Activated CD4-positive, alpha-beta T cell treated with anti-CD3 and anti-CD28 coated beads, Interleukin-2, amount 10 ng/mL, durations not matched to agents 24 days and 14 days (primary cell): ENCODE measurements at regions not wholly inside any gene's neighbourhood (a gene's known extent, or its start where the extent isn't known, plus 50 kb on each side); places are given as distances from the start of the nearest gene placed in this dataset.
"Not testable (repeated sequence)": the region's sequence is repeated elsewhere in the genome, so short reads cannot be mapped to it uniquely, and the experiment has no call there.

Experiments
- DNase-seq: peaks from one replicate; pipeline ENCODE4 v3.0.0; 2022
- H3K27ac Mint-ChIP-seq: one replicate; pipeline ENCODE4 v1.8.0; 2022; ENCODE audit warnings: mild to moderate bottlenecking, mixed read lengths
- H3K27me3 Mint-ChIP-seq: one replicate; pipeline ENCODE4 v1.8.0; 2022; ENCODE audit warnings: mixed read lengths
- H3K36me3 Mint-ChIP-seq: one replicate; pipeline ENCODE4 v1.8.0; 2022; ENCODE audit warnings: low read depth, mild to moderate bottlenecking, mixed read lengths
- H3K4me1 Mint-ChIP-seq: one replicate; pipeline ENCODE4 v1.8.0; 2021; ENCODE audit warnings: mixed read lengths
- H3K4me3 Mint-ChIP-seq: one replicate; pipeline ENCODE4 v1.8.0; 2022; ENCODE audit warnings: mild to moderate bottlenecking, moderate library complexity, mixed read lengths
- H3K9me3 Mint-ChIP-seq: one replicate; pipeline ENCODE4 v1.8.0; 2021; ENCODE audit warnings: mixed read lengths
- intact Hi-C: fragments of 100-400 bp; cut with micrococcal nuclease; formaldehyde crosslinking; loops from one replicate; pipeline ENCODE4 v1.15.1; 2023

DNA sequence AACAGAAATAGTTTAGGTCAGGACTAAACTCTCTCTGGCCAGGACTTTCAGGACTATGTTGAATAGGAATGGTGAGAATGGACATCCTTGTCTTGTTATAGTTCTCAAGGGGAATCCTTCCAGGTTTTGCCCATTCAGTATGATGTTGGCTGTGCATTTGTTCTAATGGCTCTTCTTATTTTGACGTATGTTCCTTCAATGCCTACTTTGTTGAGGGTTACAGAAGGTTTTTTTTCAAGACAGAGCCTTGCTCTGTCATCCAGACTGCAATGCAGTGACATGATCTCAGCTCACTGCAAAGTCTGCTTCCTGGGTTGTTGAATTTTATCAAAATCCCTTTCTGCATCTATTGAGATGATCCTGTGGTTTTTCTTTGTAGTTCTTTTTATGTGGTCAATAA, 79.5 kb upstream of the NID2 start:
- peaks cover 32% of the 10 kb centered on the region for H3K27me3 Mint-ChIP-seq
- DNase-seq, result no peak
- H3K4me1 Mint-ChIP-seq, result no peaks in the 10 kb centered on the region
- H3K36me3 Mint-ChIP-seq, result no peaks in the 10 kb centered on the region
- no peak overlapping the region for H3K27ac Mint-ChIP-seq
- peaks cover 15% of the 10 kb centered on the region for H3K9me3 Mint-ChIP-seq
- intact Hi-C loops, result no loop called here
- no peak overlapping the region for H3K4me3 Mint-ChIP-seq

DNA sequence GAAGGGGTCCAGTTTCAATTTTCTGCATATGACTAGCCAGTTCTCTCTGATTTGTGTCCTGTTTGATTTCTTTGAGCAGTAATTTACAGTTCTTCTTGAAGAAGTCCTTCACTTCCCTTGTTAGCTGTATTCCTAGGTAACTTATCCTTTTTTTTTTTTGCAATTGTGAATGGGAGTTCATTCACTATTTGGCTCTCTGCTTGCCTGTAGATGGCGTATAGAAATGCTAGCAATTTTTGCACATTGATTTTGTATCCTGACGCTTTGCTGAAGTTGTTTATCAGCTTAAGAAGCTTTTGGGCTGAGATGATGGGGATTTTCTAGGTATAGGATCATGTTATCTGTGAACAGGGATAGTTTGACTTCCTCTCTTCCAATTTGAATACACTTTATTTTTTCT, 77.6 kb upstream of the NID2 start:
- no peaks in the 10 kb centered on the region for H3K36me3 Mint-ChIP-seq
- intact Hi-C loops, result no loop called here
- no peak overlapping the region for H3K4me3 Mint-ChIP-seq
- H3K27me3 Mint-ChIP-seq, result peaks cover 31% of the 10 kb centered on the region
- H3K4me1 Mint-ChIP-seq, result no peaks in the 10 kb centered on the region
- no peak overlapping the region for H3K27ac Mint-ChIP-seq
- peaks cover 15% of the 10 kb centered on the region for H3K9me3 Mint-ChIP-seq
- DNase-seq, result no peak

DNA sequence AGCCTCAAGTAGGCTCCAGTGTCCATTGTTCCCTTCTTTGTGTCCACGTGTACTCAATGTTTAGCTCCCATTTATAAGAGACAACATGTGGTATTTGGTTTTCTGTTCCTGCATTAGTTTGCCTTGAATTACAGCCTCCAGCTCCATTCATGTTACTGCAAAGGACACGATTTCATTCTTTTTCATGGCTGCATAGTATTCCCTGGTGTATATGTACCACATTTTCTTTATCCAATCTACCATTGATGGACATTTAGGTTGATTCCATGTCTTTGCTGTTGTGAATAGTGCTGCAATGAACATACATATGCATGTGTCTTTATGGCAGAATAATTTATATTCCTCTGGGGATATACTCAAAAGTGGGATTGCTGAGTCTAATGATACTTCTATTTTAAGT, 75.2 kb upstream of the NID2 start:
- H3K4me1 Mint-ChIP-seq, DNase-seq, H3K36me3 Mint-ChIP-seq, H3K4me3 Mint-ChIP-seq, intact Hi-C loops, H3K27ac Mint-ChIP-seq: not testable (repeated sequence)
- Mint-ChIP-seq H3K27me3 (peaks cover 19% of the 10 kb centered on the region), H3K9me3 (peaks cover 13% of the 10 kb centered on the region)

DNA sequence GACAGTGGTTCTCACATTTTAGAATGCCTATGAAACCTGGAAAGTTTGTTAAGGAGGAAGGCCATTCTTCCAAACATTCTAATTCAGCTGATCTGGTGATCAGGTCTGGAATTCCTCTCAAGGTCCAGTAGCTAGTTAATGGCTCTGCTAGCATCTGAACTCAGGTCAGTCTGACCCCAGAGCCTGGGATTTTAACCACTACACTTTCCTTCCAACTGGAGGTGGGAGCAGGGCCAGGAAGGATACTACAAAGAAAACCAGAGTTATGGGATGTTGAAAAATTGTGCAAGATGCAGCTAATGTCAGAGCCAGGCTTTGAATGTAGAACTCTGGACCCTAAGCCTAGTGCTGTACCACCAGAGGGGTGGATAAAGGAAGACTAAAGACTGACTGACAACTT, 73.6 kb upstream of the NID2 start:
- H3K9me3 Mint-ChIP-seq, result peaks cover 11% of the 10 kb centered on the region
- no peak for DNase-seq
- no peak overlapping the region for H3K27ac Mint-ChIP-seq
- intact Hi-C loops, result no loop called here
- H3K4me3 Mint-ChIP-seq, result no peak overlapping the region
- H3K36me3 Mint-ChIP-seq, result no peaks in the 10 kb centered on the region
- no peaks in the 10 kb centered on the region for H3K4me1 Mint-ChIP-seq
- H3K27me3 Mint-ChIP-seq, result peaks cover 14% of the 10 kb centered on the region

DNA sequence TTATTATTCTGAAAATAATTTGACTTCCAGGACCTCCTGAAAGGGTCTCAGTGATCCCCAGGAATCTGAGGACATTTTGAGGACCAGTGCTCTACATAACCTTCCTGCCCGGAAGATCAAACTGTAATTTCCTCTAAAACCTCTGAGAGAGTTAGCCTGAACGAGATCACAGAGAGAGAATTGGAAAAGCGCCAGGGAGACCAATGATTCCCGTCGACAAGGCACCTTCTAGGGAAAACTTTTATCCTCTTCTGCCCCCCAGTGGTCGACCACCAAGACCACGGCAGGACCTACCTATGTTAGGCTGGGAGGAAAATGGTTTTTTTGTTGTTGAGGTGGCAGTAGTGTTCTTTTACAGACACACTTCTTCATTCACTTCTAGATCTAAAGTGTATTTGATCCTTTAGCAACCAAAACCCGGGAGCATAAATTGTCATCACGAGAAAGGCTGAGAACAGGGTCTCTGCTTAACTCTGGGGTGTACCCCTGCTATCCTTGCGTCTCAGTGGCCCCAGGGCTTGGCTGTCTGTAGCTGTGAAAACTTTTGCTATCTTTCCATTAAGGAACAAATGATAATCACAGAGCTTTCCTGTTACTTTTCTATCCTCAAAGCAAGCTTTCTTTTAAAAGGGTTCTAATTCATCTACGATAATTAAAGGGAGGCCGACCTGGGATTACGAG, 62.9 kb upstream of the NID2 start:
- no peak overlapping the region for H3K4me3 Mint-ChIP-seq
- intact Hi-C loops, result loop anchor here (5.0 kb wide), 1 partner anchor 134 kb away; no protein-coding TSS in a partner anchor

DNA sequence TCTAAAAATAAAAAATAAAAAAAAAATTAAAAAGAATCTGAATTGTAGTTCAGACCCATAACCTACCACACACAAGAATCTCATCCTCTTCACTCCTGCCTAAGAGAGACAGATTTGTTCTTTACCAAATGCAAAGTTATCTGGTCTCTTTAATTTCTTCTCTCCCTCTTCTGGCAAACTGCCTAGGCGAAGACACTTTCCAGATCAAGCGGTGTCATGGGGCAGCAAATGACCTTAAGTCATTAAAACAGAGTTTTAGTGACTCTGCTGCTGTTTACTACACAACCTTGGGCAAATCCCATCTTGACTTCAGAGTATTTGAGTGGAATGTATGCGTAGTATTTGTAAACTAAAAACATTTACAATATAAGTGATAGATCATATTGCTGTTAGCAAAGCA, 60.9 kb upstream of the NID2 start:
- peaks cover 17% of the 10 kb centered on the region for H3K27me3 Mint-ChIP-seq
- H3K4me3 Mint-ChIP-seq, result no peak overlapping the region
- H3K4me1 Mint-ChIP-seq, result peaks cover 12% of the 10 kb centered on the region
- H3K27ac Mint-ChIP-seq, result no peak overlapping the region
- DNase-seq, result no peak
- H3K36me3 Mint-ChIP-seq, result no peaks in the 10 kb centered on the region
- peaks cover under 1% of the 10 kb centered on the region for H3K9me3 Mint-ChIP-seq
- intact Hi-C loops, result loop anchor here (5.0 kb wide), 1 partner anchor 132 kb away; no protein-coding TSS in a partner anchor

More for the DNA sequence above, 62.9 kb upstream of the NID2 start:
- peak; percentile 71 for DNase-seq
- Mint-ChIP-seq H3K9me3 (peaks cover 7% of the 10 kb centered on the region), H3K27me3 (peaks cover 15% of the 10 kb centered on the region), H3K36me3 (no peaks in the 10 kb centered on the region), H3K27ac (no peak overlapping the region), H3K4me1 (peaks cover 3% of the 10 kb centered on the region)

DNA sequence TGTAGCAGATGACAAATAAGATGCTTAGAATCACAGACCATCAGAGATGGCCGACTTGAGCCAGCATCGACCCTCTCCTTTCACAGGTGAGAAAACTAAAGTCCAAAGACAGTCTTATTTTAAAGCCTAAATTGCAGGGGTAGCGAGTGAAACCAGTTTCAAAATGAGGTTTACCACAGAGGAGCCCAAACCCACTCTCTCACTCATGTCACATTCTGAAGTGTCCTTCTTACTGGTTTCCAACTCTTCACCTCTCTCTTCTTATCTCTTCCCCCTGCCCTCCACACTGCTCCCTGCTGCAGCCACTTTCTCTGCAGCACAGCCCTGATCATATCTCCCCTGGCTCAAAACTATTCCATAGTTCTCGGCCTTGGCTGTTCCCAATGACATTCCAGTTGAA, 57.0 kb upstream of the NID2 start:
- H3K4me3 Mint-ChIP-seq, result peak overlapping the region; percentile 7
- intact Hi-C loops, result no loop called here
- peaks cover 15% of the 10 kb centered on the region for H3K27me3 Mint-ChIP-seq
- no peaks in the 10 kb centered on the region for H3K36me3 Mint-ChIP-seq
- H3K9me3 Mint-ChIP-seq, result no peaks in the 10 kb centered on the region
- peaks cover 9% of the 10 kb centered on the region for H3K4me1 Mint-ChIP-seq
- no peak overlapping the region for H3K27ac Mint-ChIP-seq
- peak; percentile 57 for DNase-seq

DNA sequence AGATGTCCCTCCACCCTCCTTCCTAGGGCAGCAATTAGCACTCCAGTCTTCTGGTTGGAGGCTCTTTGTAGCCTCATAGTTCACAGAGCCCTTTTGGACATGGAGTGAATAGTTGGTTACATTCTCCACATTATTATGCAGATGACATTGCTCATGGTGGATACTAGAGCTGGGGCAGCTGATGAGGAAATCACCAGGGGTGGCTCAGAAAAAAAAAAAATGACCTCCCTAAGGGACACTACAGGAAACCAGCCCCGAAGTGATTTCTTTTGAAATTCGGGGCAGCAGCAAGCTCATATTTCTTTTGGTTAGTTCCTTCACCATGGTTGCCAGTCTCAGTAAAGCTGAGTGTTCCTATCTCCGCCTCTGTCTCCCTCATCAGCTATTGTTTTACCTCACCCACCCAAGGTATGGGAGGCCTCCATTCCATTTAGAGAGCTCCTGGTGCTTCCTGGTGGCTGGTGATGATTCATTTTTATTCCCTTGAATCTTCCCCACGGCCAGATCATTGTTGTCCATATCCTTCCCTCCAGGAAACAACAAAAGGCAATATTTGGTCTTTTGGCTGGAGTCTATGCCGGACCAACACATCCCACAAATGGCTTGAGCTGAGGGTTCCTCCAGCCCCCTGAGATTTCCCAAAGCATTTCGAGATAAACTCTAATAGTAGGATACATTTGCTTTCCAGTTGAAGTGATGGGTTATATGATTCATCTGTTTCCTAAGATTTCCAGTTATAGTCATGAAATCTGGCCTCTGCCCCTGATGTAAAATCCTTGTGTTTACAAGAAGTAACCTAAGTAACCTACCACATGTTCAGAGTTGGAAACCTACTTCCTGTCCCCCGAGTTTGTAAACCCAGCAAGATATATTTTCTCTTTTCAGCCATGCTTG, 56.2 kb upstream of the NID2 start:
- peaks cover 9% of the 10 kb centered on the region for H3K4me1 Mint-ChIP-seq
- no peaks in the 10 kb centered on the region for H3K36me3 Mint-ChIP-seq
- intact Hi-C loops, result no loop called here
- no peak for DNase-seq
- H3K27ac Mint-ChIP-seq, result no peak overlapping the region
- peaks cover 18% of the 10 kb centered on the region for H3K27me3 Mint-ChIP-seq
- H3K9me3 Mint-ChIP-seq, result no peaks in the 10 kb centered on the region
- no peak overlapping the region for H3K4me3 Mint-ChIP-seq

DNA sequence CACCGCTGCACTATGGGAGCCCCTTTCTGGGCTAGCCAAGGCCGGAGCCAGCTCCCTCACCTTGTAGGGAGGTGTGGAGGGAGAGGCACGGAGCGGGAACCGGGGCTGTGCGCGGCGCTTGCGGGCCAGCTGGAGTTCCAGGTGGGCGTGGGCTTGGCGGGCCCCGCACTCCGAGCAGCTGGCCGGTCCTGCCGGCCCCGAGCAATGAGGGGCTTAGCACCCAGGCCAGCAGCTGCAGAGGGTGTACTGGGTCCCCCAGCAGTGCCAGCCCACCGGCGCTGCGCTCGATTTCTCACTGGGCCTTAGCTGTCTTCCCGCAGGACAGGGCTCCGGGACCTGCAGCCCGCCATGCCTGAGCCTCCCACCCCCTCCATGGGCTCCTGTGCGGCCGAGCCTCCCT, 53.3 kb upstream of the NID2 start:
- H3K9me3 Mint-ChIP-seq, H3K4me3 Mint-ChIP-seq, H3K27ac Mint-ChIP-seq, DNase-seq, intact Hi-C loops, H3K4me1 Mint-ChIP-seq, H3K36me3 Mint-ChIP-seq: not testable (repeated sequence)
- H3K27me3 Mint-ChIP-seq, result peaks cover 30% of the 10 kb centered on the region

DNA sequence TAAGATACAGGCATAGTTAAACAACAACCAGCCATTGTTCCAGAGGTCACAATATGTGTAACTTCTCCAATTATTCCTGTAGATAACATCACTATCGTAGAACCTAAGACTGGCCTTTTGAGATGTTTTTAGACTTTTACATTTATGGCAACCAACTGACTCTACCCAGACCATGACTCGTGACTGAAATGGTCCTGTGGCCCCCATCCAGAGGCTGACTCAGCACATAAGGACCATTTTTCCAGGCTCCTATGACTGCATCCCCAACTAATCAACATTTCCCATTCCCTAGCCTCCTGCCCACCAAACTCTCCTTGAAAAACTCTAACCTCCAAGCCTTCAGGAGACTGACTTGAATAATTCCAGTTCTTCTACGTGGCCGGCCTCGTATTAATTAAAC, 52.6 kb upstream of the NID2 start:
- no peaks in the 10 kb centered on the region for H3K36me3 Mint-ChIP-seq
- DNase-seq, result no peak
- peaks cover 3% of the 10 kb centered on the region for H3K9me3 Mint-ChIP-seq
- H3K4me1 Mint-ChIP-seq, result peaks cover 9% of the 10 kb centered on the region
- H3K4me3 Mint-ChIP-seq, result no peak overlapping the region
- intact Hi-C loops, result no loop called here
- peaks cover 31% of the 10 kb centered on the region for H3K27me3 Mint-ChIP-seq
- H3K27ac Mint-ChIP-seq, result no peak overlapping the region

DNA sequence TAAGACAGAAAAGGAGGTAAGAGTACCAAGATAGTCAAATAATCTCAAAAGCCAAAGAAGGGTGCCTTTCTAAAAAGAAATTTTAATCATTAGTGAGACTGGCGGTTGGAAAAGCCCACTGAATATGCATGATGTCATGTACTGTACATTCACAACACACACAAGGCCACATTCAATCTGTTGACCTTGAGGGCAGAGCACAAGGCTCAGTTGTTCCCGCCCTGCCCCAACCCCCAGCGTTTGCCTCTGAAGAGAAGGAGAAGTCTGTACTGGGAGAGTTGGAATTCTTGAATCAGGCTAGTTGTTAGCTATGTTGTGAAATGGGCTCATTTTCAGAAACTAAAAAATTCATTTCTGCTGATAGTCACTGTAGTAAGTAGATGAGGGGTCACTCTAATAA, 50.2 kb upstream of the NID2 start:
- Mint-ChIP-seq H3K4me3 (no peak overlapping the region), H3K9me3 (peaks cover 4% of the 10 kb centered on the region), H3K36me3 (no peaks in the 10 kb centered on the region), H3K27ac (no peak overlapping the region), H3K27me3 (peaks cover 27% of the 10 kb centered on the region), H3K4me1 (no peaks in the 10 kb centered on the region)
- intact Hi-C loops, result no loop called here
- no peak for DNase-seq
